ENCODE measurements at regions not wholly inside any gene's neighbourhood (a gene's known extent, or its start where the extent isn't known, plus 50 kb on each side); places are given as distances from the start of the nearest gene placed in this dataset.

DNA sequence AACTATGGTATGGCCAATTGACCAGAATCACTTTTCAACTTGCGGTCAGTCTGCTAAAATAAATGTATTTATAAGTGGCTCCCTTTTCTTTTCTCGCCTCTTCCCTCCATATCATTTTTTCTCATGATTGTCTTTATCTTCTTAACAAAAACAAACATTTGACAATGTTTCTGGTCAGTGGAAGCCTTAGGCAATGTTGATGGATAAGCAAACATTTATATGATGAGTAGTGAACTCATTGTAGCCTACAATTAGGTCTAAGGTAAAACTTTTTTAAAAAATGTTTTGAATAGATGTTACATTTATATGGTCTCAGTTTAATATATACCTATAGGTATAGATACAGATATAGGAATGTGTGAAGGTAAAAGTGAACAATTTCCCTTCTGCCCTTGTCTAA is 355.4 kb downstream of the MFSD1 start:
- no peak for ATAC-seq
- intact Hi-C loops (cut with micrococcal nuclease), result no loop called here
- H3K4me1 ChIP-seq (ENCODE audit: control insufficient read depth in 1 of 2, insufficient read depth in 2 of 2, low read length in 2 of 2), result peaks cover 4 to 16% of the 10 kb centered on the region in 2 experiments; a peak in 3 of 4 replicates

DNA sequence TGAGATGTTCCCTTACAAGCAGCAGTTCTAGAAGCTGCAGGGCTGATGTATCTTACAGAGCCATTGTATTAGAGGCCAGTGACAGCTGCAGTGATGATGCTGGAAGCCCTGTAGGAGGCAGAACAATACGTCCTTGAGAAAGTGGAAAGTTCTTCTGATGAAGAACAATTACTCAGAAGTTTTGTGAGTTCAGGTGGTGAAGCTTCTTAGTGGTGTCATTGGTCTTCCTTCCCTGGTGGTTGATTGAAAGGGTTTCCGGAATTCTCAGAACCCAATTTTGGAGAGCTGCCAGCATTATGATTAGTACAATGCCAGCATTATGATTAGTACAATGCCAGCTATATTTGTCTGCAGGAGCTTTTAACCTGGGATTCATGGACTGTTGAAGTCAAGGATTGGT is 356.4 kb downstream of the MFSD1 start:
- ATAC-seq, result peak; percentile 93
- Histone ChIP-seq H3K27ac (ENCODE audit: low read depth, low read length) (no peak overlapping the region), H3K36me3 (ENCODE audit: control insufficient read depth in 1 of 2, insufficient read depth in 2 of 2, low read length in 2 of 2) (no peaks in the 10 kb centered on the region), H3K4me2 (ENCODE audit: low read length) (peak overlapping the region; percentile 33), H3K4me1 (ENCODE audit: control insufficient read depth in 1 of 2, insufficient read depth in 2 of 2, low read length in 2 of 2) (peaks cover 4 to 16% of the 10 kb centered on the region in 2 experiments; a peak in 3 of 4 replicates), H3K9me3 (ENCODE audit: control insufficient read depth in 1 of 2, insufficient read depth in 1 of 2, low read depth in 1 of 2, low read length in 2 of 2) (no peaks in the 10 kb centered on the region), H3K9me2 (ENCODE audit: insufficient read depth) (peaks cover 2% of the 10 kb centered on the region; the same call in 1 of the 2 replicates), H3K4me3 (replicated peaks in 1 of 2; ENCODE audit: low read depth in 1 of 2, low read length in 2 of 2) (no peak overlapping the region), H3K9ac (ENCODE audit: low read length) (no peak overlapping the region), H3K27me3 (ENCODE audit: insufficient read depth, low read length) (no peaks in the 10 kb centered on the region), H2AFZ (ENCODE audit: low read depth, low read length, poor library complexity, severe bottlenecking) (peak overlapping the region; percentile 50), H3K79me2 (ENCODE audit: insufficient read depth, low read length) (no peaks in the 10 kb centered on the region), H4K20me1 (ENCODE audit: insufficient read depth) (no peaks in the 10 kb centered on the region)
- no TSS peak for BruUV-seq (replicated peaks)
- DNase-seq (ENCODE audit: low read depth, low spot score), result peak; percentile 79
- POLR2A ChIA-PET, result interaction anchor here (1.1 to 1.2 kb wide), 2 partner anchors 10 to 12 kb away, joined by 3 read pairs; no protein-coding TSS in a partner anchor
- intact Hi-C loops (cut with micrococcal nuclease), result no loop called here
- RAD21 ChIA-PET (ENCODE audit: low non-redundant PET in 1 of 2, low total read pairs in 2 of 2, uncharacterized antibody in 2 of 2, unreplicated experiment in 2 of 2), result no interaction called here
- CTCF ChIA-PET, result interaction anchor here (0.8 to 1.5 kb wide), 3 partner anchors 12 to 102 kb away, joined by 3 to 4 read pairs (median 3); no protein-coding TSS in a partner anchor
- TF ChIP-seq SIN3A (IDR thresholded peaks at IDR 0.05; ENCODE audit: low read depth) (no peak; the same call in 1 of the 2 replicates), CBX3 (IDR thresholded peaks at IDR 0.05; ENCODE audit: low read depth) (peak; percentile 27; the same call in 1 of the 2 replicates), TCF7L2 (IDR thresholded peaks at IDR 0.05; ENCODE audit: borderline replicate concordance, extremely low read depth, insufficient read depth, insufficient read length) (peak; percentile 76), SP1 (IDR thresholded peaks at IDR 0.05; ENCODE audit: low read depth) (peak; percentile 56), RAD21 (IDR thresholded peaks at IDR 0.05; ENCODE audit: low read depth) (peak; percentile 61), SRF (IDR thresholded peaks at IDR 0.05; ENCODE audit: low read depth) (0 out of 2 replicates have a peak, but pooled peaks have one; percentile 32)
- TF ChIP-seq, protein P1, sequence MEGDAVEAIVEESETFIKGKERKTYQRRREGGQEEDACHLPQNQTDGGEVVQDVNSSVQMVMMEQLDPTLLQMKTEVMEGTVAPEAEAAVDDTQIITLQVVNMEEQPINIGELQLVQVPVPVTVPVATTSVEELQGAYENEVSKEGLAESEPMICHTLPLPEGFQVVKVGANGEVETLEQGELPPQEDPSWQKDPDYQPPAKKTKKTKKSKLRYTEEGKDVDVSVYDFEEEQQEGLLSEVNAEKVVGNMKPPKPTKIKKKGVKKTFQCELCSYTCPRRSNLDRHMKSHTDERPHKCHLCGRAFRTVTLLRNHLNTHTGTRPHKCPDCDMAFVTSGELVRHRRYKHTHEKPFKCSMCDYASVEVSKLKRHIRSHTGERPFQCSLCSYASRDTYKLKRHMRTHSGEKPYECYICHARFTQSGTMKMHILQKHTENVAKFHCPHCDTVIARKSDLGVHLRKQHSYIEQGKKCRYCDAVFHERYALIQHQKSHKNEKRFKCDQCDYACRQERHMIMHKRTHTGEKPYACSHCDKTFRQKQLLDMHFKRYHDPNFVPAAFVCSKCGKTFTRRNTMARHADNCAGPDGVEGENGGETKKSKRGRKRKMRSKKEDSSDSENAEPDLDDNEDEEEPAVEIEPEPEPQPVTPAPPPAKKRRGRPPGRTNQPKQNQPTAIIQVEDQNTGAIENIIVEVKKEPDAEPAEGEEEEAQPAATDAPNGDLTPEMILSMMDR (IDR thresholded peaks at IDR 0.05 in 2 of 3, conservative IDR thresholded peaks at IDR 0.05 in 1 of 3; ENCODE audit: borderline replicate concordance in 1 of 3, insufficient read depth in 1 of 3, low read depth in 2 of 3, low read length in 2 of 3), result peak; percentile 31 to 51 (median 47); a peak in 4 of 6 replicates

More for the DNA sequence above, 355.4 kb downstream of the MFSD1 start:
- no peak for DNase-seq (ENCODE audit: low read depth, low spot score)
- no peak for TF ChIP-seq TCF7L2 (IDR thresholded peaks at IDR 0.05; ENCODE audit: borderline replicate concordance, extremely low read depth, insufficient read depth, insufficient read length)
- no peak for TF ChIP-seq EGR1 (IDR thresholded peaks at IDR 0.05; ENCODE audit: low read depth)
- no peak for TF ChIP-seq EZH2phosphoT487 (IDR thresholded peaks at IDR 0.05; ENCODE audit: borderline replicate concordance)
- no peak for TF ChIP-seq CBX3 (IDR thresholded peaks at IDR 0.05; ENCODE audit: low read depth)
- TF ChIP-seq, protein P1 (IDR thresholded peaks at IDR 0.05 in 2 of 3, conservative IDR thresholded peaks at IDR 0.05 in 1 of 3; ENCODE audit: borderline replicate concordance in 1 of 3, insufficient read depth in 1 of 3, low read depth in 2 of 3, low read length in 2 of 3), result no peak
- TF ChIP-seq EZH2 (IDR thresholded peaks at IDR 0.05), result no peak
- no peak for TF ChIP-seq ELF1 (IDR thresholded peaks at IDR 0.05; ENCODE audit: borderline replicate concordance, low read depth)
- no peak for TF ChIP-seq ZFX (IDR thresholded peaks at IDR 0.05)
- TF ChIP-seq RAD21 (IDR thresholded peaks at IDR 0.05; ENCODE audit: low read depth), result no peak
- ChIA-PET POLR2A (no interaction called here), CTCF (interaction anchor here (1.5 kb wide), 1 partner anchor 11 kb away, joined by 4 read pairs; no protein-coding TSS in a partner anchor), RAD21 (ENCODE audit: low non-redundant PET in 1 of 2, low total read pairs in 2 of 2, uncharacterized antibody in 2 of 2, unreplicated experiment in 2 of 2) (no interaction called here)
- BruUV-seq (replicated peaks), result no TSS peak
- no peak overlapping the region for H3K4me3 ChIP-seq (replicated peaks in 1 of 2; ENCODE audit: low read depth in 1 of 2, low read length in 2 of 2)
- no peaks in the 10 kb centered on the region for H3K36me3 ChIP-seq (ENCODE audit: control insufficient read depth in 1 of 2, insufficient read depth in 2 of 2, low read length in 2 of 2)
- no peak overlapping the region for H2AFZ ChIP-seq (ENCODE audit: low read depth, low read length, poor library complexity, severe bottlenecking)
- peaks cover 2% of the 10 kb centered on the region for H3K9me2 ChIP-seq (ENCODE audit: insufficient read depth)
- no peak overlapping the region for H3K9ac ChIP-seq (ENCODE audit: low read length)
- no peak overlapping the region for H3K4me2 ChIP-seq (ENCODE audit: low read length)
- no peaks in the 10 kb centered on the region for H3K9me3 ChIP-seq (ENCODE audit: control insufficient read depth in 1 of 2, insufficient read depth in 1 of 2, low read depth in 1 of 2, low read length in 2 of 2)
- H3K27me3 ChIP-seq (ENCODE audit: insufficient read depth, low read length), result no peaks in the 10 kb centered on the region
- H3K79me2 ChIP-seq (ENCODE audit: insufficient read depth, low read length), result no peaks in the 10 kb centered on the region
- no peaks in the 10 kb centered on the region for H4K20me1 ChIP-seq (ENCODE audit: insufficient read depth)
- no peak overlapping the region for H3K27ac ChIP-seq (ENCODE audit: low read depth, low read length)

Data from HCT116 (cell line).